22Rv1 (cell line): ENCODE measurements at regions not wholly inside any gene's neighbourhood (a gene's known extent, or its start where the extent isn't known, plus 50 kb on each side); places are given as distances from the start of the nearest gene placed in this dataset.

Experiments used
- H3K27ac ChIP-seq: fragments of 450-650 bp; 2 replicates; pipeline ENCODE4 v1.5.1; 2017
- CTCF ChIP-seq: fragments of 450-650 bp; IDR thresholded peaks from 2 replicates; pipeline ENCODE4 v1.5.1; 2017; ENCODE audit warnings: mild to moderate bottlenecking
- ZFX ChIP-seq: fragments of 450-650 bp; IDR thresholded peaks from 2 replicates; pipeline ENCODE4 v1.6.1; 2017; ENCODE audit warnings: antibody characterized with exemption, borderline replicate concordance

DNA sequence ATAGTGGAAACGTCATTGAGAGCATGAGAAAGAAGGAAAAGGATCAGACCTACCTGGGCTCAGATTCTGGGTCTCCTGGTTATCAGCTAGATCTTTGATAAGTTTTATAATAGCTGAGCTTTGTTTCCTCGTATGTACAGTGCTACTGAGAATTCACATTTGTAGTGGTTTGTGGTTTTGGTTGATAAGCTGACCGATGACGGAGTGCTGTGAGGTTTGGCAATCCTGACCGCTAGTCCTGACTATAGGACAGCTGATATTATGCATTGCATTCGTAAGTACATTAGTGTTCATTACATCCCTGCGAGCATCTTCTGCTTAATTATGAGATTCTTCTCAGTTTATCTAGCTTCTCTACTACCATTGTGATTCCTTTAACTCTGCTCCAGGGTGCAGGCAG, 190.7 kb upstream of the SLC27A6 start:
- TF ChIP-seq CTCF (no peak), ZFX (no peak)
- no peak overlapping the region for H3K27ac ChIP-seq

DNA sequence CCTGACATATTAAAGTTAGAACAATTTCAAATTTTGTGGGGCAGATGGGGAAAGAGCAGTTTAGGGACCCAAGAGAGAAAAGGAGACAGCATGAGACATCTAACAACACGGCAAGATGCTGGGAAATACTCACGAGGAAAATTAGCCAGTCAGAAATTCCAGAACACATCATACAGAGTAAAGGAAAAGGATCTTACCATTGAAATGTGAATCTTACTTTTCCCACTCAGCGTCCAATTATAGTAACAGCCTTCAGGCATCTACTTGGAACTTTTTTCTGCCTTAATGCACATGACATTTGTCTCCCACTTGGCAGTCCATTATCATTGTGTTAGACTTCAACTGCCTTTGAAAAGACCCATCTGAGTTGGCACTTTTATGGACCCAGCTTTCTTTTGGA, 189.7 kb upstream of the SLC27A6 start:
- no peak overlapping the region for H3K27ac ChIP-seq
- TF ChIP-seq CTCF (no peak), ZFX (no peak)

- no peak for TF ChIP-seq CTCF
- no peak for TF ChIP-seq ZFX
- no peak overlapping the region for H3K27ac ChIP-seq
Observed at GRCh38 chr5:128777052-128777451, 188.2 kb upstream of the SLC27A6 start.

- TF ChIP-seq ZFX, result no peak
- no peak overlapping the region for H3K27ac ChIP-seq
Observed at GRCh38 chr5:128778474-128778873, 186.8 kb upstream of the SLC27A6 start.

DNA sequence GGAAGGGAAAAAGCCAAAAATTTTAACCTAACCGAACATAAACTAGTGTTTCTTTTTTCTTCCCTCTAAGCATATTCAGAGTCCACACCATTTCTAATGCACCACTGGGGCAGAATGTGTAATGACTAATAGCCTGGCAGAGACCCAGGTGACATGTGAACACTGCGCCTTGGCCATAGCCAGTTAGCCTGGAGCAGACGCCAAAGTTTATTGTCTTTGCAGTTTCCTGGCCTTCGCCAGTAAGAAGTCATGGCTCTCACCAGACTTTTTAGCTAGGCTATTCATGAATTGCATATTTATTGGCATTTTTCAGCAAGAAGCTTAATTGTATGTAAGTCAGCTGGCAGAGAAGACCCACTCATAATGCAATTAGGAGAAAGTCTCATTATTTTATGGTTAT, 182.8 kb upstream of the SLC27A6 start:
- H3K27ac ChIP-seq, result no peak overlapping the region
- TF ChIP-seq ZFX (no peak), CTCF (no peak)

- H3K27ac ChIP-seq, result no peak overlapping the region
- TF ChIP-seq CTCF (no peak), ZFX (no peak)
Observed at GRCh38 chr5:128784726-128785125, 180.6 kb upstream of the SLC27A6 start.

GRCh38 chr5:128791312-128791711, 174.0 kb upstream of the SLC27A6 start:
- TF ChIP-seq CTCF, result no peak
- TF ChIP-seq ZFX, result no peak
- no peak overlapping the region for H3K27ac ChIP-seq

DNA sequence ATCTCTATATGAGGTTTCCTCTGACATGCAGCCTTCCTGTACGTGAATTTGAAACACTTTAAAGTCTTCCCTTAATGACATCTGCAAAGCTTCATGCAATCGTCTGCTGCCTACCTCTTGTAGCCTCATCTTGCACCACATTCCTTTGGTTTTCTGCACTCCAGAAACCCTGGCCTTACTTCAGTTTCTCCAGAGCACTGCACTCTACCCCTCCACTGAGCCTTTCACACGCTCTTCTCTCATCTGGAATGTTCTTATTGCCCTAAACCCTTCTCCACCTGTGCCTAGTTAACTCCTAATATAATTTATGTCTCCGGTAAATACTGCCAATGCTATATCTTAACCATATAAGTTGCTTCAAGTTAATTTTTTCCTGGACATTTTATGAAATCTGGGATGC, 168.8 kb upstream of the SLC27A6 start:
- no peak overlapping the region for H3K27ac ChIP-seq
- no peak for TF ChIP-seq ZFX
- TF ChIP-seq CTCF, result no peak
